Astrocyte (in vitro differentiated cells and primary cell): ENCODE measurements at regions not wholly inside any gene's neighbourhood (a gene's known extent, or its start where the extent isn't known, plus 50 kb on each side); places are given as distances from the start of the nearest gene placed in this dataset.

Source experiments
- CTCF ChIP-seq: IDR thresholded peaks from 2 replicates; pipeline ENCODE4 v1.5.1; 2011; ENCODE audit warnings: low read depth, mild to moderate bottlenecking, inconsistent platforms, low read length, moderate library complexity; ENCODE audit not compliant: insufficient read depth
- EZH2 ChIP-seq: IDR thresholded peaks from 2 replicates; pipeline ENCODE4 v1.6.1; 2012; ENCODE audit warnings: mild to moderate bottlenecking, low read length, inconsistent platforms; ENCODE audit not compliant: insufficient read depth

DNA sequence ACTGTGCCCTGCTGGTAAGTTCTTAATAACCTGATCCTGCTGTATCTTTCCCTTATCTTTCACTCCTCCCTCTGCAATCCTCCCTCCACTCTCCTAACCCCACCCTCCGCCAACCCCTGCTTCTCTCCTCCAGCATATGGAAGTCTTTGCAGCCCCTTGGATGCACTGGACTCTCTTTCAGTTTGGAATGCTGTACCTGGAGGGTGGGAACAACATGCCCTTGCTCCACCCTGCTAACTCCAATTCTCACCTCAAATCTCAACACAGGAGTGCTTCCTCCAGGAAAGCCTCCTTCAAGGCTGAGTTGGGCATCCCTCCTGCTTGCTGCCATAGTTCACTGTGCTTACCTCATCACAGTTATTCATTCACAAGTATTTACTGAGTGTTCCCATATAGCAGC, 52.8 kb upstream of the LDLRAD3 start:
- TF ChIP-seq CTCF (no peak), EZH2 (no peak)
